ENCODE measurements at regions not wholly inside any gene's neighbourhood (a gene's known extent, or its start where the extent isn't known, plus 50 kb on each side); places are given as distances from the start of the nearest gene placed in this dataset.

DNA sequence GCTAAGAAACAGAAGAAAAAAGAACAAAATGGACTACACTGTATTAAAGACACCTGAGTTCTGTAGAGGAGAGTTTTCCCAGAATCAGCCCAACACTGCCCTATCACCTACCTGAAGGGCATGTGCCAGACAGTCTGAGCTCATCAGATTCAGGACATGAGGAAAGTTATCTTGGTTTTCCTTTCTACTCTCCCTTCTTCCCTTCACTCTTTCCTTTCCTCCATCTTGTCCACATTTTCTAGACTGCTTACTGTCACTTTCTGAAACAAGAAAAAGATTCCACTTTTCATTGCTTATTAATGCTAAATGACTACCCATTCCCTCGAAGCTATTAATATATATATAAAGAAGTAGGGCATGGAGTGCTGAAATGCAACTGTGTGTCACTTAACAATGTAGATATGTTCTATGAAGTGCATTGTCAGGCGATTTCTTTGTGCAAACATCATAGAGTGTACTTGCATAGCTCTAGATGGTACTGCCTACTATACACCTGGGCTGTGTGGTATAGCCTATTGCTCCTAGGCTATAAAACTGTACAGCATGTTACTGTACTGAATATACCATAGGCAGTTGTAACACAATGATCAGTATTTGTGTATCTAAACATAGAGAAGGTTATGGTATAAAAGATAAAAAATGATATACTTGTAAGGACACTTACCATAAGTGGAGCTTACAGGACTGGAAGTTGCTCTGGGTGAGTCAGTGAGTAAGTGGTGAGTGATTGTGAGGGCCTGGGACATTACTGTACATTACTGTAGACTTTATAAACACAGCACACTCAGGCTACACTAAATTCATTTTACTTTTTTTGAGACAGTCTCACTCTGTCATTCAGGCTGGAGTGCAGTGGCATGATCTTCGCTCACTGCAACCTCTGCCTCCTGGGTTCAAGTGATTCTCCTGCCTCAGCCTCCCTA is 145.5 kb upstream of the ITGA6 start:
- H2BK5ac ChIP-seq (ENCODE audit: low read depth, low read length, poor library complexity), result no peak overlapping the region
- H3K79me1 ChIP-seq (ENCODE audit: low read length), result peaks cover 12% of the 10 kb centered on the region
- H3K18ac ChIP-seq (ENCODE audit: low read length), result no peak overlapping the region
- no peak overlapping the region for H3K23ac ChIP-seq (ENCODE audit: low read length)
- H3K4me3 ChIP-seq (ENCODE audit: low read depth, low read length), result no peak overlapping the region
- peaks cover 16 to 18% of the 10 kb centered on the region in 2 experiments for H3K4me1 ChIP-seq (ENCODE audit: control insufficient read depth in 1 of 2, insufficient read depth in 2 of 2, low read length in 2 of 2)
- H4K91ac ChIP-seq (ENCODE audit: low read depth, low read length), result no peak overlapping the region
- peak in 1 of 2 donors; percentile 31 for DNase-seq
- no CpG with 5 or more reads among the region's 3 CpGs for WGBS (ENCODE audit: extremely low coverage, insufficient coverage, insufficient read length)
- no peaks in the 10 kb centered on the region for H3K36me3 ChIP-seq (ENCODE audit: control insufficient read depth in 1 of 2, insufficient read depth in 2 of 2, low read length in 2 of 2)
- no peaks in the 10 kb centered on the region for H3K9me3 ChIP-seq (ENCODE audit: insufficient read depth, low read depth, low read length)
- no peak overlapping the region for H3K14ac ChIP-seq (ENCODE audit: low read length)
- H3K27ac ChIP-seq (ENCODE audit: low read depth, low read length), result no peak overlapping the region
- no peaks in the 10 kb centered on the region for H3K27me3 ChIP-seq (ENCODE audit: insufficient read depth, low read length)
- no peak overlapping the region for H3K4ac ChIP-seq (ENCODE audit: low read depth, low read length)
- no peak overlapping the region for H4K12ac ChIP-seq (ENCODE audit: low read depth, low read length)
- peak overlapping the region; percentile 50 for H2BK120ac ChIP-seq (ENCODE audit: insufficient read depth, low read length, poor library complexity)
- H2AFZ ChIP-seq (ENCODE audit: insufficient read depth, low read length, poor library complexity), result no peak overlapping the region
- no peak overlapping the region for H2AK5ac ChIP-seq (ENCODE audit: low read length)
- no peak overlapping the region for H3K9ac ChIP-seq (ENCODE audit: low read length)
- H4K8ac ChIP-seq (ENCODE audit: low read depth, low read length), result no peak overlapping the region
- H3K79me2 ChIP-seq (ENCODE audit: control insufficient read depth, insufficient read depth, low read length, poor library complexity), result peaks cover 1% of the 10 kb centered on the region
- no peak overlapping the region for H3K4me2 ChIP-seq (ENCODE audit: low read length)
- no peak overlapping the region for H2BK12ac ChIP-seq (ENCODE audit: low read length)

DNA sequence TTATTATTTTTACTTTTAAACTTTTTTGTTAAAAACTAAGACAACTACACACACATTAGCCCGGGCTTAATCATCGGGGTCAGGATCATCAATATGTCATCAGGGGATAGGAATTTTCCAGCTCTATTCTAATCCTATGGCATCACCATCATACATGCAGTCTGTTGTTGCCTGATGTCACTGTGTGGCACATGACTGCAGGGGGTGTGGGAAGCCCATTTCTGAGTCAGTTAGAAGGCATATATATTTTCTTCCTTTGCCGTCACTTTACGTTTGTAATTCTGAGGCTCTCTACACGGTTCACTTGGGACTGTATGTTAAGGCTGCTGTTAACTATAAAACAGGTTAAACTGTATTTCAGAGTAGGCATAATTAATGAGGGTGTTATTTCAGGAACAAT is 144.4 kb upstream of the ITGA6 start:
- Histone ChIP-seq H3K4me2 (ENCODE audit: low read length) (no peak overlapping the region), H3K14ac (ENCODE audit: low read length) (no peak overlapping the region), H2AFZ (ENCODE audit: insufficient read depth, low read length, poor library complexity) (no peak overlapping the region), H2AK5ac (ENCODE audit: low read length) (no peak overlapping the region), H3K9me3 (ENCODE audit: insufficient read depth, low read depth, low read length) (no peaks in the 10 kb centered on the region), H3K4me3 (ENCODE audit: low read depth, low read length) (no peak overlapping the region), H3K79me1 (ENCODE audit: low read length) (peaks cover 12% of the 10 kb centered on the region), H3K23ac (ENCODE audit: low read length) (no peak overlapping the region), H4K91ac (ENCODE audit: low read depth, low read length) (no peak overlapping the region), H2BK5ac (ENCODE audit: low read depth, low read length, poor library complexity) (no peak overlapping the region), H2BK12ac (ENCODE audit: low read length) (peak overlapping the region; percentile 84), H3K79me2 (ENCODE audit: control insufficient read depth, insufficient read depth, low read length, poor library complexity) (peaks cover 1% of the 10 kb centered on the region), H3K36me3 (ENCODE audit: control insufficient read depth in 1 of 2, insufficient read depth in 2 of 2, low read length in 2 of 2) (no peaks in the 10 kb centered on the region), H4K12ac (ENCODE audit: low read depth, low read length) (no peak overlapping the region), H3K18ac (ENCODE audit: low read length) (no peak overlapping the region), H2BK120ac (ENCODE audit: insufficient read depth, low read length, poor library complexity) (peak overlapping the region; percentile 47), H3K4ac (ENCODE audit: low read depth, low read length) (no peak overlapping the region), H3K9ac (ENCODE audit: low read length) (no peak overlapping the region), H3K27ac (ENCODE audit: low read depth, low read length) (no peak overlapping the region), H4K8ac (ENCODE audit: low read depth, low read length) (no peak overlapping the region), H3K4me1 (ENCODE audit: control insufficient read depth in 1 of 2, insufficient read depth in 2 of 2, low read length in 2 of 2) (peaks cover 16 to 18% of the 10 kb centered on the region in 2 experiments), H3K27me3 (ENCODE audit: insufficient read depth, low read length) (no peaks in the 10 kb centered on the region)
- no CpG with 5 or more reads among the region's 5 CpGs for WGBS (ENCODE audit: extremely low coverage, insufficient coverage, insufficient read length)
- peak; percentile 83 to 90 for DNase-seq

DNA sequence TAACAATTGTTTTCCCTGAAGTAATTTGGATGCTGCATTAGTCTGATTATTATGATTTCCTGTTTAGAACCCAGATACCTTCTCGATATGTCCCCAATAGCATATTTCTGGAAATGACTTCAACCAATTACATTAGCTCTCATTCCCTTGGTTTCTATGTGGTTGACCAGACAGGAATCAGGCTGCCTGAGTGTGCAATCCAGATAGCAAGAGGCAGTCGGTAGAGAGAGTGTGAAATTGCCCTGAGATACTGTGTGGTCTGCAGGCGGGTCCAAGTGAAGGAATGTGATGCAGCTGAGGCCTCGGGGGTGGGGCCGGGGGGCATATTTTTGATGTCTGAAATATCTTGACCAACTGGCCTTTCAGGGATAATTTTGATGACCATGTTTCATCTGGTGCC is 143.9 kb upstream of the ITGA6 start:
- DNase-seq, result peak; percentile 93 to 97
- Histone ChIP-seq H3K4me2 (ENCODE audit: low read length) (no peak overlapping the region), H4K12ac (ENCODE audit: low read depth, low read length) (no peak overlapping the region), H3K14ac (ENCODE audit: low read length) (no peak overlapping the region), H2BK12ac (ENCODE audit: low read length) (no peak overlapping the region), H2BK120ac (ENCODE audit: insufficient read depth, low read length, poor library complexity) (no peak overlapping the region), H3K23ac (ENCODE audit: low read length) (no peak overlapping the region), H2AFZ (ENCODE audit: insufficient read depth, low read length, poor library complexity) (no peak overlapping the region), H3K9me3 (ENCODE audit: insufficient read depth, low read depth, low read length) (no peaks in the 10 kb centered on the region), H3K4me3 (ENCODE audit: low read depth, low read length) (no peak overlapping the region), H4K8ac (ENCODE audit: low read depth, low read length) (no peak overlapping the region), H4K91ac (ENCODE audit: low read depth, low read length) (no peak overlapping the region), H3K9ac (ENCODE audit: low read length) (no peak overlapping the region), H3K4me1 (ENCODE audit: control insufficient read depth in 1 of 2, insufficient read depth in 2 of 2, low read length in 2 of 2) (peaks cover 16 to 18% of the 10 kb centered on the region in 2 experiments), H3K36me3 (ENCODE audit: control insufficient read depth in 1 of 2, insufficient read depth in 2 of 2, low read length in 2 of 2) (no peaks in the 10 kb centered on the region), H3K27me3 (ENCODE audit: insufficient read depth, low read length) (no peaks in the 10 kb centered on the region), H3K27ac (ENCODE audit: low read depth, low read length) (no peak overlapping the region), H2AK5ac (ENCODE audit: low read length) (no peak overlapping the region), H3K4ac (ENCODE audit: low read depth, low read length) (no peak overlapping the region), H3K79me1 (ENCODE audit: low read length) (peaks cover 12% of the 10 kb centered on the region), H3K79me2 (ENCODE audit: control insufficient read depth, insufficient read depth, low read length, poor library complexity) (peaks cover 1% of the 10 kb centered on the region), H3K18ac (ENCODE audit: low read length) (no peak overlapping the region), H2BK5ac (ENCODE audit: low read depth, low read length, poor library complexity) (no peak overlapping the region)
- WGBS (ENCODE audit: extremely low coverage, insufficient coverage, insufficient read length), result no CpG with 5 or more reads among the region's 5 CpGs

DNA sequence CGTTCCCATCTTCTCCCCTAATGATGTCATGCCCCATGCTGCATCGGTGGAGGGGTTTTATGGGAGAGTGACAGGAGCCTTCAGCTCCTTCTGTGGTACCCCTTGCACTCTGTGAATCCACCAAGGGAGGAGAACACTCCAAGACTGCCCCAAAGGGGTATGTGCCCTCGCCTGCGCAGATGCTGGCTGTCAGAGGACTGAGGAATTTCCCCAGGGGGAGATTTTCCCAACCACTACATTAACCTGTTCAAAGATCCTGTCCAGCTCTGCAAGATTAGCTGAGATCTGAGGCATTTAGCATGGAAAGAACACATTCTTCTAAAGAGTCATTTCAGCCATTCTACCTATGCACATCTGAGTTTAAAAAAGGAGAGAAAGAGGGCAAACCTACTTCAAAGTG is 143.2 kb upstream of the ITGA6 start:
- H3K27me3 ChIP-seq (ENCODE audit: insufficient read depth, low read length), result no peaks in the 10 kb centered on the region
- H3K4me1 ChIP-seq (ENCODE audit: control insufficient read depth in 1 of 2, insufficient read depth in 2 of 2, low read length in 2 of 2), result peaks cover 16 to 18% of the 10 kb centered on the region in 2 experiments
- no peak overlapping the region for H4K12ac ChIP-seq (ENCODE audit: low read depth, low read length)
- H3K4me3 ChIP-seq (ENCODE audit: low read depth, low read length), result no peak overlapping the region
- no peak overlapping the region for H3K9ac ChIP-seq (ENCODE audit: low read length)
- peak overlapping the region; percentile 43 for H3K27ac ChIP-seq (ENCODE audit: low read depth, low read length)
- H3K79me2 ChIP-seq (ENCODE audit: control insufficient read depth, insufficient read depth, low read length, poor library complexity), result peaks cover 1% of the 10 kb centered on the region
- no peak overlapping the region for H2BK5ac ChIP-seq (ENCODE audit: low read depth, low read length, poor library complexity)
- H2AK5ac ChIP-seq (ENCODE audit: low read length), result no peak overlapping the region
- H4K8ac ChIP-seq (ENCODE audit: low read depth, low read length), result peak overlapping the region; percentile 75
- no peaks in the 10 kb centered on the region for H3K9me3 ChIP-seq (ENCODE audit: insufficient read depth, low read depth, low read length)
- H3K79me1 ChIP-seq (ENCODE audit: low read length), result peaks cover 12% of the 10 kb centered on the region
- H3K18ac ChIP-seq (ENCODE audit: low read length), result peak overlapping the region; percentile 46
- H2BK12ac ChIP-seq (ENCODE audit: low read length), result peak overlapping the region; percentile 89
- no peaks in the 10 kb centered on the region for H3K36me3 ChIP-seq (ENCODE audit: control insufficient read depth in 1 of 2, insufficient read depth in 2 of 2, low read length in 2 of 2)
- peak; percentile 67 to 89 for DNase-seq
- no CpG with 5 or more reads among the region's 4 CpGs for WGBS (ENCODE audit: extremely low coverage, insufficient coverage, insufficient read length)
- H3K23ac ChIP-seq (ENCODE audit: low read length), result no peak overlapping the region
- H4K91ac ChIP-seq (ENCODE audit: low read depth, low read length), result peak overlapping the region; percentile 84
- no peak overlapping the region for H3K4ac ChIP-seq (ENCODE audit: low read depth, low read length)
- no peak overlapping the region for H2AFZ ChIP-seq (ENCODE audit: insufficient read depth, low read length, poor library complexity)
- peak overlapping the region; percentile 57 for H3K14ac ChIP-seq (ENCODE audit: low read length)
- H3K4me2 ChIP-seq (ENCODE audit: low read length), result no peak overlapping the region
- peak overlapping the region; percentile 85 for H2BK120ac ChIP-seq (ENCODE audit: insufficient read depth, low read length, poor library complexity)
